Stimulated activated CD4-positive, alpha-beta T cell treated with anti-CD3 and anti-CD28 coated beads, Interleukin-15, amount 100 ng/mL, for 48 hours (primary cell): ENCODE measurements at regions not wholly inside any gene's neighbourhood (a gene's known extent, or its start where the extent isn't known, plus 50 kb on each side); places are given as distances from the start of the nearest gene placed in this dataset.

Experiments used
- DNase-seq, 2 donors: peaks; one replicate each; pipeline ENCODE4 v3.0.0-alpha.2; 2020; ENCODE audit warnings: low read depth in 2 of 2

DNA sequence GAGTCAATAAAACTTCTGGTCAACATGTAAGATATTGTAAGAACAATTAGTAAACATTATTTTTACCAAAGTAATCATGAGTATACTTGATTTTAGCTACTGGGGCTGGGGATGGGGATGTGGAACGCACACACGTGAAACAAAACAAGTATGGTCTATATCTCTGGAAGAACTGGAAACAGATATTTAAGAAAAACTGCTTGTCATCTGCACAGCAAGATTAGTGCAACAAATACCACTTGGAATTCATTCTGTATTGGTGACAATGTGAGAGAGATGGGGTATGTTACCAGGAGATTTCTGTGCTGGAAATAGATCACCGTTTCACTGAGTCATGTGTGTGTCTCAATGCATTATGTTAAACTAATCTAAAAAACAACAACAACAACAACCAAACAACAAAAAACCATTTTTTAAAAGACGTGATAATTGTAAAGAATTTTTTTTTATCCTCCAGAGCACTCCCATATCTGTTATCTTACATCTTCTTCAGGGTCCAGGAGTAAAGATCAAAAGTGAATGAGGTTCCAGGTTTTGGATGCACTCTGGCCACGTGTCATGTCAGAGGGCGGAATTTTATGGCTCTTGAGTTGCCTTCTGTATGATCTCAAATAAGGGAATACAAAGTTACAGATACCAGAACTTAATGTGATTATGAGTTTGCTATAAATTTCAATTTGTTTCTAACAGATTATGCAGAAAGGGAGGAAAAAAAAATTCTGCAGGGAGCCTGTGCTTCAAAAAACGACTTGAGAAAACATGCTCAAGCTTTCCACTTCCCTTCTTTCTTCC, 153.0 kb downstream of the BBOX1 start:
- no peak for DNase-seq

DNA sequence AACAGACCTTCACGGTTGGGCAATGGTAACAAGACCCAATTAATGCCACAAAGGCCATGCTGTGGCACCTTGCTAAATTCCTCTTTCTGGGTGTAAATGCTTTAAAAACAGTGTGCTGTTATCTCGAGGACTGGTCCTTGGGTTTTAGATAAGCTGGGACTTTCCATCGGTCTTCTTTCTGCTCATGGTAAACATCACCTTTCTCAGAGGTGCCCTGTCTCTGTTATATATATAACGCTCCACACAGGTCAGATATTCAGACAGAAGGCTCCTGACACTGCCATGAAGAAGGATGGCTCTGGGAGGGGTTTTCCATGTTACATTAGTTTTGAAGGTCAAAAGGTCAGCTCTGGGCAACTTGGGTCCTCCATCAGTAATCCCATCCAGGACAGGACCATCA, 151.6 kb downstream of the BBOX1 start:
- no peak for DNase-seq

DNA sequence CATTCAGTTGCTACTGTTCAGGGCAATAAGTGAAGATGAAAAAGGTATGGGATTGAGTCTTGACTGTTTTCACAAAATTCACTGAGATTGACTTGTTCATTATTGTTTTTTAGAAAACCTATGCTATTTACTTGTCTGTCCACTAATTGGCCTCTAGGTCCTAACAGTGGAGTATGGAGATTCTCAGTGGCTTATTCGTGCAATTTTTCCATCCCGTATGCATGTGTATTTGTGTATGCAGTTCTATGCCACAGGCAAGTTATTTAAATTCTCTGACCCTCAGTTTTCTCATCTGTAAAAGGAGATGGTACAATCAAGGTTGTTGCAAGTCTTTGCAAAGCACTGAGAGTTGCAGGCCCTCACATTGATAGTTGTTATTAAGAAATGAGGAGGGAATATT, 151.0 kb downstream of the BBOX1 start:
- no peak for DNase-seq

DNA sequence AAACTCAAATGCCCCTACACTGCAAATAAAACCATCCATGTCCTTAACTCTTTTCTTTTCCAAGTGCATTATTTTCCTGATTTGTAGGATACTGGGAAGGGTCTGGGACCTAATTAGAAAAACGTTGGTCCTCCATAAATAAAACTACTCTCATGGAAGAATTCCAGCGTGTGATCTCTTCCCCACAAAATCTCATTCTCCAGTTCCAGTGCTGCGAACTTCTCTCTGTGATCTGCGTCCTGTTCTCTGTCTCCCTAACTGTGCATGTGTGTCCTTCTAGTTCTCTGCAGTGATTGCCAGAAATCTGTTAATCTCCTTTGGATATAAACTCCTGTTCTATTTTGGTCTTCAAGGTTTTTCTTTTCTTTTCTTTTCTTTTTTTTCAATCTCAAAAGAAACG, 148.1 kb downstream of the BBOX1 start:
- no peak for DNase-seq

DNA sequence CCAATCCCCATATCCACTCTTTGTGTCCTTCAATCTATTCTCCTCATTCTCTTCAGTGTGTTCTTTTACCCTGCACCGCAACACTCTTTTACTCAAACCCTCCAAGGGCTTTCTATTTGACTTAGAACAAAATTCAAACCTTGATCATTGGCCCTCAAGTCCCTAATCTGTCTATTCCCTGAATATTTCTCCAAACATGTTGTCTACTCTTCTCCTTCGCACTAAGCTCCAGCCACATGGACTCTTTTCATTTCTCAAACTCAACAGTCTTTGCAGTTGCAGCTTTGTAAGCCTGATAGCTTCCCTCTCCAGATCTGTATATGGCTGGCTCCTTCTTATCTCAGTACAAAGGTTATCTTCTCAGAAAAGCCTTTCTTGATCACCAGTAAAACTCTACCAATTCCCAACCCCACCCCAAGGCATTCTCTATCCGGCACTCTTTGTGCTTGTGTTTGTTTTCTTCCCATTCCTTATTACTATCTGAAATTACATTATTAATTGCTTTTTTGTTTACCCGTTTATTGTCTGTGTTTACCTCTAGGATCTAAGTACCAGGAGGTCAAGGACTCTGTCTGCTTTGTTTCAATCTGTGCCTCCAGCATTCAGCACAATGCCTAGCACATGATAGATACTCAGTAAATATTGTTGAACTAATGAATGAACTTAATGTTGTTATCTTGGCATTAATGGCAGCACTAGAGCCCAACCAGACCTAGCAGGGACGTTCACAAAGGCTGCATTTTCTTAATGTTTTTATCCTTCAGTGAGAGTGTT, 147.4 kb downstream of the BBOX1 start:
- DNase-seq = no peak

DNA sequence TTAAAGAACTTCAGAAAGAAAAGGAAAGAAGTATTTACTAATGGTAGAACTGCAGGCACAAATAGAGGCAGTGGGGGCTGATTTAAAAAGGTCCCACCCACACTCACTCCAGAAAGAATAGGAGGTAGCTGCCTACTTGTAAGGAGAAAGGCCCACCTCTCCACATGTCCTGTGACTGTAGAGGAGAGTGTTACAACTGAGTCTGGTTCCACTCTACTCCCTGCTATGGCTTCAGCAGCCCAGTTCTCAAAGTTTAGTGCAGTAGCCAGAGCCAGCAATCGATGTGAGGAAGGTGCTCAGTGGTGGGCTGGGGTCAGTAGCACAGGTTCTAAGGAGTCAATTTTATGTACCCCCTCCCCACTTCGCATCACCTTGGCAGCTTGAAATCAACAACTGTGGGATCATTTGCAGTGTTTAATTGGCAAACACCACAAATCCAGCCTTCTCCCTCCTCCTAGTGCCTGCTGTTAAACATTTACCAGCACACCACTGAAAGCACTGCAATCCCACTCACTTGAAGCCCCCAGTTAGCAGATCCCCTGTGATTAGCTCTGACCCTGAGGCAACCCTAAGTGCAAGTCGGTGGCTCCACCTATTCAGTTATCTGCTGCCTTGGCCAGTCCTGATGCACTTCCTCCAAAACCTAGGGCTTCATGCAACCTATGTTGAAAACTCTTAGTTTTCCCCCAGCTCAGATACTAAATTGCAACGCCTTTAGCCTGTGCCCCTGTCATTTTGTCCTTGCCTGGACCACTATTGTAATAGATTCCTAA, 146.6 kb downstream of the BBOX1 start:
- DNase-seq = no peak

DNA sequence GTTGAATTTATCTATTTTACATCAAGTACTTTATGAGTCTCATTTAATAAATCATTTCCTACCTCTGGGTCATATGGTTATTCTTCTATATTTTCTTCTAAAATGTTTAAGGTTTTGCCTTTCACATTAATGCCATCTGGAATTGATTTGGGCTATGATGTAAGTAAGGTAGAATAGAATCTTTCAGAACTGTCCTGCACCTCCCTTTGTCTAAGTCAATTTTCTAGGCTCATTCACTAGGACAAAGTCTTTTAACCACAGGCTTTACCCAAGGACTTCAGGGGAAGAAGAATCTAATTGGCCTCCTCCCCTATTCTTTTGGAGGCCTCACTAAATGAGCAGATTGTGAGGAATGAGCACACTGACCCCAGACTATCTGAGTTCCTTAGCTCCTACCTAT, 146.0 kb downstream of the BBOX1 start:
- no peak for DNase-seq

DNA sequence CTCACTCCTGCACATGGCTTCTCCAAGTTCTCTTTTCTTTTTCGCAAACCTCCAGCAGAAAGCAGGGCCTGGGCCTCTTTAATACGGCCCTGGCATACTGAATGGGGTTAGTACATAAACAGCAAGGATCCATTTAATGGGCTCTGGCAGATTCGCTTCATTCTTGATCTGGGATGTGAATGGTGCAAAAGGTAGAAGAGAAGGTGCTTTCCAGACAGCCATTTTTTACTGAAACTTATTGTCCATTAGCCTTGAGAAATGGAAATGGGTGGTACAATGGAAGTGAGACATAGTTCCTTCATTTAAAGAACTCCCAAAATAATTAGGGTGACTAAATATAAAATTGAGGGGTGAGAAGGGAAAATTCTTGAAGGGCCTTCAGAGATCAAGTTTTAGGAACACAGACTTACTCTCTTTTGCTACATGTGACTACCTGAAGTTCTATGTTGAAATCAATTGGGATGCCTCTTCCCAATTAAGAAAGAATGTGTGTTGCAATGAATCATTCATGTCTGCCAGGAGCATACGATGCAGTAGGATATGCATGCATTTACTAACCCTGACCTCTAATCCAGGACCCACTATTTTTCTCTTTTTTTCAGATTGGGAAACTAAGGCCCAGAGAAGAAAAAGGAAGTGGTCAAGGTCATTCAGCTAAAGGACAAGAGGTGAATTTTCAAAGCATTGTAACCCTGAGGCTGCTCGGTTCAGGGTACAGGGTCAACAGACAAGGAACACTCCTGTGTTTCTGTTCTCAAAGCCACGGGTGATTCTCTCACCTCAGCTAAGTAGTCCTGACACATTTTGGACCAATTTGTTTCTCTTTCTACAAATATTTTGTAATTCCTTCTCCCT, 144.1 kb downstream of the BBOX1 start:
- DNase-seq = no peak

DNA sequence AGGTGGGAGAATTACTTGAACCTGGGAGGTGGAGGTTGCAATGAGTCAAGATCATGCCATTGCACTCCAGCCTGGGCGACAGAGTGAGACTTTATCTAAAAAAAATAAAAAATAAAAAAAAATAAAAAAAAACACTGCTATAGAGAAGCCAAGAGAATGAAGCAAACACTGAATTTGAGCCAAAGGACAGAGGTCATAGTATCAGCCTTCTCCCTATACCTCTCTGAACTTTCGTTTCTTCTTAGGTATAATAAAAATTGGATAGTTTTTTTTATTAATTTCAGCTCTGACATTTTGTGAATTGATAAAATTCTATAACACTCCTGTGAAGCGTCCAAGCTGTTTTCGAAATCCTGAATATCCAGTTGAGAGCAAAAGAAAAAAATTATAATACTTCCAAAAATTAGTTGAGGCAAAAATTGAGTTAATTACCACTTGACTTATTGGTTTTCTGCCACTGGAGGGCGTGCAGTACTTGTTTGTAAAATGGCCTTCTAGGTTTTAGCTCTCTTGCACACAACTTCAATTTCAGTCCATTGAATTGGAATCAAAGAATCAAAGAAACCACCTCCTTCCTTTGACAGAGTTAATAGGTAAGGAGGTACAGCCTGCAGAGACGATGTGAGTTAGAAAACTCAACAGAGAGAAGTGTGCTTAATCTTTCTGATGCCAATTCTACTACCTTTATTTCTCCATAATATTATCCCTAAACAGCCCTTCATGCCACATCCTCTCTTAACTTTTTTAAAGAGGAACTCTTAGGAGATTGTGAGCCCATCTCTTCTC, 143.2 kb downstream of the BBOX1 start:
- DNase-seq = no peak

DNA sequence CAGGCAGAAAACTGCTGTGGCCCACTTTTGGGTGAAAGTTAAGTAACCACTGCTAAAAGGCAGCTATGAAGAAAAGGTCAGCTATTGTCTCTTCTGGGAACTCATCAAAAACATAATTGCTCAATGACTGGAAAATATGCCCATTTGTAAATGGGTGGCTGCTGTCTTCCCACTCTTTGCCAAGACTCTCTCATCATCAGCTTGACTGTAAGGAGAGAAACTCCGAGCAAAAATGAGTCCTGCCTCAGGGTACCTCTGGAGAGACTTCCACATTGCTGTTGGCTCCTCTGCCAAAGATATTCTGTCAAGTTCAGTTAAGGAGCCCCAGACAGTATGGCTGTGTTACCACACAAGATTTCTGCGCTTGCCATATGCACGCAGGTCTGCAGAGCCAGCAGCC, 138.7 kb downstream of the BBOX1 start:
- no peak for DNase-seq

DNA sequence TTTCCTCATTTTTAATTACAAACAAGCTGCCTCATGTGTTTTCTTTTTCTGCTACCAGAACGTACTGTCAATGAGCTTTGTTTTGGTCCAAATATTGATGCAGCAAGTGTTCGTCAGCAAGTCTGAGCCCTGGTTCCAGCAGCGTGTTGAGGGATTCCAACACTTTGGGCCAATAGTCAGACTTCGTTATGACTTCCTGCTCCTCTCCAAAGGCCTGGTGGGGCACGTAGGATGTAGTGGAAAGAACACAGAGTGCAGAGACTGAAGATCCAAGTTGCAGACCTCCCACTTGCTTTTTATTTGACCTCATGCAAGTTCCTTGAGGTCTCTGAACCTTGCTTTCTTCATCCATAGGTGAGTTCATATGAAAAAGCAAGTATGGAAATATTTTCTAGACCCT, 138.2 kb downstream of the BBOX1 start:
- no peak for DNase-seq
